ENCODE measurements at regions not wholly inside any gene's neighbourhood (a gene's known extent, or its start where the extent isn't known, plus 50 kb on each side); places are given as distances from the start of the nearest gene placed in this dataset.

GRCh38 chr4:175910700-175911099 lies 98.6 kb upstream of the GPM6A start:
- no peak overlapping the region for H3K4me3 ChIP-seq (ENCODE audit: low read depth in 1 of 2, low read length in 2 of 2)
- TF ChIP-seq CTCF (IDR thresholded peaks at IDR 0.05; ENCODE audit: borderline replicate concordance, extremely low read depth, low read length, poor library complexity, severe bottlenecking) (no peak), EZH2 (IDR thresholded peaks at IDR 0.05; ENCODE audit: borderline replicate concordance, low read depth, low read length, severe bottlenecking) (no peak)
- H3K9ac ChIP-seq (ENCODE audit: low read depth, low read length), result no peak overlapping the region
- no peak for ATAC-seq (ENCODE audit: insufficient read depth, low read depth)
- no peaks in the 10 kb centered on the region for H3K36me3 ChIP-seq (ENCODE audit: insufficient read depth, low read length)
- no peak overlapping the region for H2AFZ ChIP-seq (ENCODE audit: low read depth, low read length)
- H4K20me1 ChIP-seq (ENCODE audit: insufficient read depth, low read length), result no peaks in the 10 kb centered on the region
- H3K4me2 ChIP-seq (ENCODE audit: insufficient read depth, low read length), result no peak overlapping the region
- no peak for DNase-seq
- no peaks in the 10 kb centered on the region for H3K9me3 ChIP-seq (ENCODE audit: insufficient read depth, low read length, severe bottlenecking)
- H3K27ac ChIP-seq (ENCODE audit: low read length), result no peak overlapping the region
- H3K27me3 ChIP-seq (ENCODE audit: insufficient read depth, low read length, poor library complexity), result no peaks in the 10 kb centered on the region
- no peaks in the 10 kb centered on the region for H3K4me1 ChIP-seq (ENCODE audit: insufficient read depth, low read length)
- H3K79me2 ChIP-seq (ENCODE audit: insufficient read depth, low read length), result no peaks in the 10 kb centered on the region

- H3K9ac ChIP-seq (ENCODE audit: low read depth, low read length), result no peak overlapping the region
- no peak for ATAC-seq (ENCODE audit: insufficient read depth, low read depth)
- H3K4me1 ChIP-seq (ENCODE audit: insufficient read depth, low read length), result no peaks in the 10 kb centered on the region
- no peaks in the 10 kb centered on the region for H3K36me3 ChIP-seq (ENCODE audit: insufficient read depth, low read length)
- DNase-seq, result no peak
- no peaks in the 10 kb centered on the region for H3K79me2 ChIP-seq (ENCODE audit: insufficient read depth, low read length)
- H3K4me3 ChIP-seq (ENCODE audit: low read depth in 1 of 2, low read length in 2 of 2), result no peak overlapping the region
- TF ChIP-seq CTCF (IDR thresholded peaks at IDR 0.05; ENCODE audit: borderline replicate concordance, extremely low read depth, low read length, poor library complexity, severe bottlenecking), result no peak
- no peak for TF ChIP-seq EZH2 (IDR thresholded peaks at IDR 0.05; ENCODE audit: borderline replicate concordance, low read depth, low read length, severe bottlenecking)
- H3K4me2 ChIP-seq (ENCODE audit: insufficient read depth, low read length), result no peak overlapping the region
- H3K9me3 ChIP-seq (ENCODE audit: insufficient read depth, low read length, severe bottlenecking), result no peaks in the 10 kb centered on the region
- H2AFZ ChIP-seq (ENCODE audit: low read depth, low read length), result no peak overlapping the region
- H3K27me3 ChIP-seq (ENCODE audit: insufficient read depth, low read length, poor library complexity), result no peaks in the 10 kb centered on the region
- H3K27ac ChIP-seq (ENCODE audit: low read length), result no peak overlapping the region
- no peaks in the 10 kb centered on the region for H4K20me1 ChIP-seq (ENCODE audit: insufficient read depth, low read length)
Measured at GRCh38 chr4:175916626-175917351, 104.7 kb upstream of the GPM6A start.

- no peak for TF ChIP-seq EZH2 (IDR thresholded peaks at IDR 0.05; ENCODE audit: borderline replicate concordance, low read depth, low read length, severe bottlenecking)
- no peak for TF ChIP-seq CTCF (IDR thresholded peaks at IDR 0.05; ENCODE audit: borderline replicate concordance, extremely low read depth, low read length, poor library complexity, severe bottlenecking)
- no peaks in the 10 kb centered on the region for H3K36me3 ChIP-seq (ENCODE audit: insufficient read depth, low read length)
- ATAC-seq (ENCODE audit: insufficient read depth, low read depth) (no peak), DNase-seq (no peak)
- H3K27ac ChIP-seq (ENCODE audit: low read length), result no peak overlapping the region
- no peak overlapping the region for H2AFZ ChIP-seq (ENCODE audit: low read depth, low read length)
- no peaks in the 10 kb centered on the region for H4K20me1 ChIP-seq (ENCODE audit: insufficient read depth, low read length)
- H3K4me3 ChIP-seq (ENCODE audit: low read depth in 1 of 2, low read length in 2 of 2), result no peak overlapping the region
- H3K4me1 ChIP-seq (ENCODE audit: insufficient read depth, low read length), result no peaks in the 10 kb centered on the region
- no peaks in the 10 kb centered on the region for H3K27me3 ChIP-seq (ENCODE audit: insufficient read depth, low read length, poor library complexity)
- no peak overlapping the region for H3K4me2 ChIP-seq (ENCODE audit: insufficient read depth, low read length)
- H3K79me2 ChIP-seq (ENCODE audit: insufficient read depth, low read length), result no peaks in the 10 kb centered on the region
- no peaks in the 10 kb centered on the region for H3K9me3 ChIP-seq (ENCODE audit: insufficient read depth, low read length, severe bottlenecking)
- H3K9ac ChIP-seq (ENCODE audit: low read depth, low read length), result no peak overlapping the region
Measured at GRCh38 chr4:175927121-175927520, 115.1 kb upstream of the GPM6A start.

All from DND-41 (cell line).